ENCODE measurements at regions not wholly inside any gene's neighbourhood (a gene's known extent, or its start where the extent isn't known, plus 50 kb on each side); places are given as distances from the start of the nearest gene placed in this dataset.

DNA sequence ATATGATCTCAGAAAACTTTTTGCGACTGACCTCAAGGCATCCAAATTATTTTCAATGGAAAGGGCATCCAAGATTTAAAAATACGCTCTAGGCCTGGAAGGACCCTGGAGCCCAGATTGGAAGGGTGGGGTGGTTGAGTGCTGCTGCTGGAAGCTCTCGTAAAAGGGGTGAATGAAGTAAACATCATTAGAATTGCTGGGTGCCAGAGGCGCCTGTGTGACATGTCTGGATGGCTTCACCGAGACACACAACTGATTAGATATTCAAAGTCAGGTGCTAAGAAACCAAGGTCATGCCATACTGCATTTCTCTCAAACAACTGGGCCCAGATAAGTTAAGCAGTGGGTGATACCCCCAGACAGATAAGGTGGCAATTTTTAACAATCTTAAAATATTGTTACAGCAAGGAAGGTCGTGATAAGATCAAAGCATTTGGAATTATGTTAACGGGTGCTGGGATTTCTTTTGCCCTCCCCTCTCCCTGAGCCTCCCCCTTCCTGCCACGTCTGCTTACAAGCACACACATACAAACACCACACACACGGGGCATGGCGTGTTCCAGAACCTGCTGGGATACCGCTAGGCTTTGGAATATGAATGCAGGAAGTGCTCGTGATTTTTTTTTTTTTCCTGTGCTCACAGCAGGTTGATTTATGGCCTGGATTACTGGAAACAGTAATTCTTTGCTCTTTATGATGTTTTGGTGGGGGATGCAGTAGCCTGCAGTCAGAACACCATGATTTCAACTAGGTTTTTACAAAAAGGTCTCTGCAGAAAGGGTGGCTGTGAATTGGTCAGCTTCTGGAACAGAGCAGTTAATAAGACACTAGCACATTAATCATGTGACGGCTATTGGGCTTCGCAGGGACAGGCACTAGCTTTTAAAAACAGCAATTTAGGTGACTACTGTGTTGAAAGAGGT lies 551.2 kb downstream of the QKI start:
- Histone ChIP-seq H3K27ac (ENCODE audit: low read length) (no peak overlapping the region), H3K27me3 (replicated peaks in 1 of 2; ENCODE audit: control insufficient read depth in 2 of 2, extremely low read depth in 1 of 2, insufficient read depth in 2 of 2, low read length in 1 of 2) (peaks cover 0 to 3% of the 10 kb centered on the region in 2 experiments), H3K4me1 (ENCODE audit: control insufficient read depth in 1 of 2, extremely low read depth in 1 of 2, insufficient read depth in 2 of 2, low read length in 2 of 2) (no peaks in the 10 kb centered on the region), H3K9me3 (no peaks in the 10 kb centered on the region), H3K4me3 (ENCODE audit: control insufficient read depth in 1 of 2, extremely low read depth in 1 of 2, low read length in 1 of 2) (no peak overlapping the region), H3K36me3 (ENCODE audit: control insufficient read depth in 2 of 2, extremely low read depth in 1 of 2, insufficient read depth in 1 of 2, low read length in 1 of 2) (no peaks in the 10 kb centered on the region)
- CTCF ChIA-PET = no interaction called here
- no peak for DNase-seq
- peaks cover 8% of the 10 kb centered on the region in 2 donors for H3K27me3 Mint-ChIP-seq
- POLR2A ChIA-PET = no interaction called here
- no peak overlapping the region for H3K4me3 Mint-ChIP-seq
- H3K27ac Mint-ChIP-seq = no peak overlapping the region
- 78% methylated on average over 9 of the region's 14 CpGs for WGBS (ENCODE audit: insufficient coverage)
- no peaks in the 10 kb centered on the region for H3K9me3 Mint-ChIP-seq
- H3K36me3 Mint-ChIP-seq = no peaks in the 10 kb centered on the region
- ATAC-seq (replicated peaks in 1 of 4) = no peak
- no peaks in the 10 kb centered on the region for H3K4me1 Mint-ChIP-seq

DNA sequence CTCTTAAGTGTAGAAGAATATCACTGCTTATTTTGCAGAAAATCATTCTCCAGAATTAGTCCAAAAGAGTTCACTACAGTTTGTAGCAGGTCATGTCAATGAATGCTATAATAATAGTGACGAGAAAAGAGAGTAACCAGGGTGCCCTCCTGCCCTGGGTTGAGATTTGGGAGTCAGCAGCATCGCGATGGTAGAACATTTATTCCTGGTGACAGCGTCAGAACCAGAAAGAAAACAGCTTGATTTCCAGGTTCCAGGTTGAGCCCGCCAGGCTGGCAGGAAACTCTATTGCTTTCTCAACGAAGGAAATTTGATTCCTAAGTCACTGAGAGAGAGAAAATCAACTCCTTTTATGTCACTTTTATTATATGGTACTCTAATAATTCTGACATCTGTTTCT lies 550.3 kb downstream of the QKI start:
- Mint-ChIP-seq H3K36me3 (no peaks in the 10 kb centered on the region), H3K27ac (no peak overlapping the region), H3K9me3 (no peaks in the 10 kb centered on the region), H3K4me1 (no peaks in the 10 kb centered on the region), H3K4me3 (no peak overlapping the region), H3K27me3 (peaks cover 8% of the 10 kb centered on the region in 2 donors)
- DNase-seq = no peak
- no peak for ATAC-seq (replicated peaks in 1 of 4)
- WGBS (ENCODE audit: insufficient coverage) = no CpG with 5 or more reads among the region's 6 CpGs
- H3K4me3 ChIP-seq (ENCODE audit: control insufficient read depth in 1 of 2, extremely low read depth in 1 of 2, low read length in 1 of 2) = no peak overlapping the region
- CTCF ChIA-PET = no interaction called here
- POLR2A ChIA-PET = no interaction called here
- H3K4me1 ChIP-seq (ENCODE audit: control insufficient read depth in 1 of 2, extremely low read depth in 1 of 2, insufficient read depth in 2 of 2, low read length in 2 of 2) = no peaks in the 10 kb centered on the region
- no peak overlapping the region for H3K27ac ChIP-seq (ENCODE audit: low read length)
- no peaks in the 10 kb centered on the region for H3K36me3 ChIP-seq (ENCODE audit: control insufficient read depth in 2 of 2, extremely low read depth in 1 of 2, insufficient read depth in 1 of 2, low read length in 1 of 2)
- H3K9me3 ChIP-seq = no peaks in the 10 kb centered on the region
- H3K27me3 ChIP-seq (replicated peaks in 1 of 2; ENCODE audit: control insufficient read depth in 2 of 2, extremely low read depth in 1 of 2, insufficient read depth in 2 of 2, low read length in 1 of 2) = peaks cover 0 to 6% of the 10 kb centered on the region in 2 experiments

DNA sequence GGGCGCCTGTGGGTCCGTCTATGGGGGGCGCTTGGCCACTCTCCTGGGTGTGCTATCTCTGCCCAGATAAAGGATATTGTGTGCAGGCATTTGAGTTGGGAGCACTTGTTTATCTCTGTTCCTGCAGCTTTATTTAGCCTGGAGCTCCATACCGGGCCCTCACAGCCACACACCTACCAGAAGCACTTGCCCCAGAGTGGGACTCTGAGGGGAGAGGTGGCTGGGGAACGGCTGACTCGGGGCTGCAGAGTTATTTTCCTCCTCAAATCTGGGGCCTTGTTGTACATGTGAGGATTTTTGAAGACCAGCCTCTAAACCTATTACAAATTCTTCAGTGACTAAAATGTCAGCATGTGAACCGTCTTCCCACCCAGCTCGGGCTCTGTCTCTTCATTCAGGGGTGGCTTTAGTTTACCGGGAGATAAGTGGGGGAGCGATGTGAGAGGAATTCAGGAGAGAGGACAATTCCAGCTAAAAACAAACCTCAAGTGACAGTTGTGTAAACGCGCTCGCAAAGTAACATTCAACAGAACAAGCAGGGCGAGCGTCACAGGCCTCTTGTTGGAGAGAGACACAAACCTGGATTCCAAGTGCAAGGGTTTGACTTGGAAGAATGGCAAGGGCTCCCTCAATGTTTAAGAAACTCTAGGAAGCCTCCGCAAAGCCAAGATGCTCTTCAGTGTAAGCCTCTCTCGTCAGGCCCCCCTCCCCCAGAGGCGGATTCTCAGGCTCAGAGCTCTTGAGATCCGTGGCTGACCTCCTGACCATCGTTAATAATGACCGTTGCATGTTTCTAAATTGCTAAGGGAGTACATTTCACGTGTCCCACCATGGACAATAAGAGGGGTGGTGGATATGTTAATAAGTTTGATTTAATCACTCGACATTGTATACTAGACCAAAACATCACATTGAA lies 548.9 kb downstream of the QKI start:
- CTCF ChIA-PET = no interaction called here
- H3K27me3 ChIP-seq (replicated peaks in 1 of 2; ENCODE audit: control insufficient read depth in 2 of 2, extremely low read depth in 1 of 2, insufficient read depth in 2 of 2, low read length in 1 of 2) = peaks cover 0 to 6% of the 10 kb centered on the region in 2 experiments
- Mint-ChIP-seq H3K27me3 (peaks cover 8% of the 10 kb centered on the region in 2 donors), H3K4me1 (no peaks in the 10 kb centered on the region), H3K27ac (no peak overlapping the region), H3K9me3 (no peaks in the 10 kb centered on the region), H3K36me3 (no peaks in the 10 kb centered on the region), H3K4me3 (no peak overlapping the region)
- H3K4me3 ChIP-seq (ENCODE audit: control insufficient read depth in 1 of 2, extremely low read depth in 1 of 2, low read length in 1 of 2) = no peak overlapping the region
- no peaks in the 10 kb centered on the region for H3K36me3 ChIP-seq (ENCODE audit: control insufficient read depth in 2 of 2, extremely low read depth in 1 of 2, insufficient read depth in 1 of 2, low read length in 1 of 2)
- no peak for DNase-seq
- no peak overlapping the region for H3K27ac ChIP-seq (ENCODE audit: low read length)
- H3K9me3 ChIP-seq = no peaks in the 10 kb centered on the region
- ATAC-seq (replicated peaks in 1 of 4) = no peak
- POLR2A ChIA-PET = no interaction called here
- 91% methylated on average over 5 of the region's 23 CpGs for WGBS (ENCODE audit: insufficient coverage)
- no peaks in the 10 kb centered on the region for H3K4me1 ChIP-seq (ENCODE audit: control insufficient read depth in 1 of 2, extremely low read depth in 1 of 2, insufficient read depth in 2 of 2, low read length in 2 of 2)

- H3K27me3 ChIP-seq (replicated peaks in 1 of 2; ENCODE audit: control insufficient read depth in 2 of 2, extremely low read depth in 1 of 2, insufficient read depth in 2 of 2, low read length in 1 of 2) = peaks cover 0 to 6% of the 10 kb centered on the region in 2 experiments
- Mint-ChIP-seq H3K4me1 (no peaks in the 10 kb centered on the region), H3K27me3 (peaks cover 7 to 8% of the 10 kb centered on the region in 2 donors), H3K27ac (no peak overlapping the region), H3K36me3 (no peaks in the 10 kb centered on the region), H3K9me3 (no peaks in the 10 kb centered on the region), H3K4me3 (no peak overlapping the region)
- H3K36me3 ChIP-seq (ENCODE audit: control insufficient read depth in 2 of 2, extremely low read depth in 1 of 2, insufficient read depth in 1 of 2, low read length in 1 of 2) = no peaks in the 10 kb centered on the region
- CTCF ChIA-PET = no interaction called here
- no peaks in the 10 kb centered on the region for H3K4me1 ChIP-seq (ENCODE audit: control insufficient read depth in 1 of 2, extremely low read depth in 1 of 2, insufficient read depth in 2 of 2, low read length in 2 of 2)
- POLR2A ChIA-PET = no interaction called here
- DNase-seq (no peak), ATAC-seq (replicated peaks in 1 of 4) (no peak)
- WGBS (ENCODE audit: insufficient coverage) = 85% methylated on average over 8 of the region's 13 CpGs
- H3K9me3 ChIP-seq = no peaks in the 10 kb centered on the region
- H3K4me3 ChIP-seq (ENCODE audit: control insufficient read depth in 1 of 2, extremely low read depth in 1 of 2, low read length in 1 of 2) = no peak overlapping the region
- no peak overlapping the region for H3K27ac ChIP-seq (ENCODE audit: low read length)
These were observed 548.2 kb downstream of the QKI start for GRCh38 chr6:163962627-163963117.

- ATAC-seq (replicated peaks in 1 of 4) (no peak), DNase-seq (no peak)
- no peak overlapping the region for H3K4me3 ChIP-seq (ENCODE audit: control insufficient read depth in 1 of 2, extremely low read depth in 1 of 2, low read length in 1 of 2)
- ChIA-PET CTCF (interaction anchor here in 1 of 2 donors (0.5 to 0.8 kb wide), 2 partner anchors 10 to 1567 kb away, joined by 3 to 7 read pairs; no protein-coding TSS in a partner anchor), POLR2A (no interaction called here)
- Mint-ChIP-seq H3K4me1 (peaks cover 0 to 4% (median 3%) of the 10 kb centered on the region in 3 donors), H3K27ac (no peak overlapping the region), H3K9me3 (no peaks in the 10 kb centered on the region), H3K36me3 (no peaks in the 10 kb centered on the region), H3K4me3 (no peak overlapping the region), H3K27me3 (peaks cover 11 to 16% of the 10 kb centered on the region in 2 donors)
- H3K36me3 ChIP-seq (ENCODE audit: control insufficient read depth in 2 of 2, extremely low read depth in 1 of 2, insufficient read depth in 1 of 2, low read length in 1 of 2) = no peaks in the 10 kb centered on the region
- peaks cover 0 to 4% of the 10 kb centered on the region in 2 experiments for H3K4me1 ChIP-seq (ENCODE audit: control insufficient read depth in 1 of 2, extremely low read depth in 1 of 2, insufficient read depth in 2 of 2, low read length in 2 of 2)
- H3K27ac ChIP-seq (ENCODE audit: low read length) = no peak overlapping the region
- 80% methylated on average over 5 of the region's 10 CpGs for WGBS (ENCODE audit: insufficient coverage)
- peaks cover 0 to 7% of the 10 kb centered on the region in 2 experiments for H3K27me3 ChIP-seq (replicated peaks in 1 of 2; ENCODE audit: control insufficient read depth in 2 of 2, extremely low read depth in 1 of 2, insufficient read depth in 2 of 2, low read length in 1 of 2)
- no peaks in the 10 kb centered on the region for H3K9me3 ChIP-seq
These were observed 545.6 kb downstream of the QKI start for GRCh38 chr6:163960128-163960527.

DNA sequence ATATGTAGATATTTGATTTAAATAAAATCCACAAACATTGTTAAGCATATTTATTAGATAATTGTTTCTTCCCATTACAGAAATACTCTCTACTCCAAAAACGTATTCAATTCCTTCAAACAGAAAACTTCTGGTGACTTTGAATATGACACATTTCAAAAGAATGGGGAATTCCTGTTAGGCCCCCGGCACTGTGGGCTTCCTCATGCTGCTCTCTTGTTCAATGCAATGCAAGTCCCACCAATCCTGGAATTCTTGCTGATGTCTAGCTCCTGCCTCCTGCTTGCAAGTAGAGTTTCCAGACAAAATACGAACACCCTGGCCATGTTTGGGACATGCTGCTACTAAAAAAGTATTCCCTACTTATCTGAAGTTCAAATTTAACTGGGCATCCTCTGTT lies 544.1 kb downstream of the QKI start:
- POLR2A ChIA-PET = no interaction called here
- 68% methylated on average over 2 of the region's 3 CpGs for WGBS (ENCODE audit: insufficient coverage)
- ATAC-seq (replicated peaks in 1 of 4) (no peak), DNase-seq (no peak)
- H3K4me1 Mint-ChIP-seq = peaks cover 0 to 4% (median 3%) of the 10 kb centered on the region in 3 donors
- CTCF ChIA-PET = no interaction called here
- Histone ChIP-seq H3K4me1 (ENCODE audit: control insufficient read depth in 1 of 2, extremely low read depth in 1 of 2, insufficient read depth in 2 of 2, low read length in 2 of 2) (peaks cover 0 to 4% of the 10 kb centered on the region in 2 experiments), H3K27ac (ENCODE audit: low read length) (no peak overlapping the region), H3K27me3 (replicated peaks in 1 of 2; ENCODE audit: control insufficient read depth in 2 of 2, extremely low read depth in 1 of 2, insufficient read depth in 2 of 2, low read length in 1 of 2) (peaks cover 8% of the 10 kb centered on the region in 2 experiments), H3K36me3 (ENCODE audit: control insufficient read depth in 2 of 2, extremely low read depth in 1 of 2, insufficient read depth in 1 of 2, low read length in 1 of 2) (no peaks in the 10 kb centered on the region), H3K9me3 (no peaks in the 10 kb centered on the region), H3K4me3 (ENCODE audit: control insufficient read depth in 1 of 2, extremely low read depth in 1 of 2, low read length in 1 of 2) (no peak overlapping the region)
- H3K4me3 Mint-ChIP-seq = no peak overlapping the region
- H3K27me3 Mint-ChIP-seq = peaks cover 14 to 28% of the 10 kb centered on the region in 2 donors
- H3K27ac Mint-ChIP-seq = no peak overlapping the region
- no peaks in the 10 kb centered on the region for H3K36me3 Mint-ChIP-seq
- no peaks in the 10 kb centered on the region for H3K9me3 Mint-ChIP-seq

Measured in T-cell (primary cell).